Stimulated activated CD4-positive, alpha-beta T cell treated with anti-CD3 and anti-CD28 coated beads, Interleukin-4, amount 100 ng/mL, for 1 hour (primary cell): ENCODE measurements at regions not wholly inside any gene's neighbourhood (a gene's known extent, or its start where the extent isn't known, plus 50 kb on each side); places are given as distances from the start of the nearest gene placed in this dataset.
A peak's percentile ranks its signal among the peaks of the same experiment; 100 is the strongest.

ENCODE experiments used
- DNase-seq: peaks from one replicate; pipeline ENCODE4 v3.0.0-alpha.2; 2020

DNA sequence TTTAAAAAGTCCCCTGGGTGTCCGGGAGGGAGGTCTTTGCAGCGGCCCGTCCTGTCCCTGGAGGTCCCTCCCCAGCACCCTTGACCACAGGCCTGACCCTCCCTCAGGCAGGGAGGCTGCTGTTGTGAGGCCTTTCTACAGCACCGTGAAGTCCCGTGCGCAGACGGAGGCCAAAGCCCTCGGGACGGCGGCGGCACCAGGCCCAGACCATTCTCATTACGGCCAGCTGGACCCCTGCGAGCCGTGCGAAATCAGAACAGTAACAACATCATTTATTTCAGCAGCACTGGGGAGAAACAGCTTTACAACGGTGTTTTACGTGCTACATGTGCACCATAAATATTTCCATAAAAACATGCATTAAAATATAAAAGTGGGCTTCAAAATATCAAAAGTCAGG, 101.4 kb upstream of the ACTRT2 start:
- DNase-seq: no peak

DNA sequence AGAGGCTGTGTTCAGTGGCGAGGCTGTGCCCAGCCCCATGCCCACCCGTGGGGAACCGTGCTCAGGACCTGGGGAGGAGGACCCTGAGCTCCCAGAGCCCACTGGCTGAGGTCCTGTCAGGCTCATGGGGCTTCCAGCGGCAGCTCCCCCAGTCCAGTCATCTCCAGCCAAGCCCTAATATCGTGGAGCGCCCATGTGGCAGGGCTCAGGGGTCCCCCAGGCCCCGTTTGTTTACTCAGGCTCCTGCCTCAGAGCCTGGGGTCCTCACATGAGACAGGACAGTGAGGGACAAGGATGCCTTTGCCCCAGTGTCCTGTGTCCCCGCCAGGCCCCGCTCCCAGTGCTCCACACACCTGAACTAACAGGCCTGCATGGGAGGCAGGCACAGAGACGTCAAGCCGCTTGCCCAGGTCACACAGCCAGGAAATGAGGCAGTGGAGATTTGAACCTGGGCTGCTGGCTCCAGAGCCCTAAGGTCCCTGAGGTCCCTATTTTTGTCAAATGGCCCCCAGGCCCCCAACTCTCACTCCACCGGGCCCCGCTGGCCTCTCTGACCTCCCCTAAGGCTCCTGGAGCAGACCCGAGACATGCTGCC, 100.7 kb upstream of the ACTRT2 start:
- no peak for DNase-seq

DNA sequence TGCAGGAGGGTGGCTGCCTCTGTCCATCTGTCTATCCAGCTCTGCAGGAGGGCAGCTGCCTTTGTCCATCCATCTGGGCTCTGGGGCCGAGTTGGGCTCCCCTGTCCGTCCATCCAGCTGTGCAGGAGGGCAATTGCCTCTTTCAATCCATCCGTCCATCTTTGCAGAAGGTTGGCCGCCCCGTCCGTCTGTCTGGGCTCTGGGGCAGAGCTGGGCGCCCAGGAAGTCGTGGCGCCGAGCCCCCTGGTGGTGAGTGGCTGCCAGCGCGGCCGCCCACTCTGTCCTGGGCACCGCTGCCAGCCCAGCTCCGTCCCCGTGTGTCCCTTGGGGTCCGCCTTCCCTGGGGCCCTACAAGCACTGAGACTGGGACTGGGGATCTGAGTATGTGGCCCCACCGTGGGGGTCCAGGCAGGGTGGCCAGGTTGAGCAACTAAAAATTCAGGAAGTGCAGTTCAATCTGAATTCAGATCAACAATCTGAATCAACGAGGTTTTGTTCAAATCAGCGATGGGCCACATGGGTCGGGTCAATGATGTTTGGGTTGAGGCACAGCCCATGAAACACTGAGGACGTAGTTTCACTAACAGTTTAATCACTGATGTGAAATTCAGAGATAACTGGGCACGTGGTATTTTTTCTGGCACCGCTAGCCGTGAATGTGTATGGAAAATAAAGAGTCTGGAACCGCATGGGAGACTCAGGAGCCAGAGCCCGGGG, 99.1 kb upstream of the ACTRT2 start:
- peak; percentile 51 for DNase-seq

DNA sequence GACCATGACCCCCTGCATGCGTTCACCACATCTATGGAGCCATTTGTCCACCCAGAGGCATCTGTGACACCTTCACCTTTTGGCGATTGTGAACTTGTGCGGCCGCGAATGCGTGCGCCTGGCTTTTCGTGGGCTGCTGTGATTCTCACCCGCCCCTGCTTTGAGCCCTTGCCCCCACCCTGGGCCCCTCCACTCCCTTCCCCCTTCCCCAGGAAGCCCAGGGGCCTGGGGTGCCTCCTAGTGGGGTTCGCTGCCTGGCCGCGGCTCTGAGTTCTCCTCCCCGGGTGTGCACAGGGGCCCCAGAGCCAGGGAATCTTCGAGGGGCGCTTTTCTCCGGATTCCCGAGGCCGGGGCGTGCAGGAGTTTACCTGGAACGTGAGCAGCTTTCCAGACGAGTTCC, 97.9 kb upstream of the ACTRT2 start:
- DNase-seq: no peak

DNA sequence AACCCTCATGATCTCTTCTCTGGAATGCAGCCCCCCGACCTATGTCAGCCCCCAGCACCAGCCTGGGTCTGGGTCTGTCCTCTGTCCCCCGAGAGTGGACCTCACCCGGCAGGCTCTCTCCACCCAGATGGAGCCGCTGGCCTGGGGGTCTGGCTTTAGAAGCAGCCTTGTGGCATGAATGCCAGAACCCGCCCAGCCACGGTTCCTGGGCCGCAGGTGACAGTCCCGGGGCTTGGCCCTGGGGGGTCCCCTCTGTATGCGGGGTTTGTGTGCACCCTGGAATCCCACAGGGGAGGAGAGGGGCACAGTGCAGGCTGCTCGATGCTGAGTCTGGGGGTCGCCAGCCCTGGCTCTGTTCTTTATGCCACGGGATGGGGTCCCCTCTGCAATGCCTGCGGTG, 96.0 kb upstream of the ACTRT2 start:
- no peak for DNase-seq

DNA sequence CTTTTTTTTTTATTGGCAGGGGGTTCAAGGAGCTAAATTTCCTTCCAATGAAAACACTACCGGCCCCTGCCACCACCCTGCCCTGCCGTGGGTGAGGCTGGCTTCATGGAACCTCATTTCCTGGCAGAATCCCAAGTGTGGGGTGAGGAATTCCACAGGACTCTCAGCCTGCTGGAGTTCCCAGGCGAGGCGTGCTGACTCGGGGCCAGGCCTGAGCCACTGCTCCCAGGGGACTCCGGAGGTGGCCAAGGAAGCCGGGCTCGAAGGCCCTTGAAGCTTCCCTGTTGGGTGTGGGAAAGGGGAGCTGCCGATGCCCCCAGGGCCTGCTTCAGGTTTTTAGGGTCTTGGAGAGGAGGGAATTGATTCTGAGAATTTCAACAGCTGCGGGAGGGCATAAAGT, 95.3 kb upstream of the ACTRT2 start:
- DNase-seq: no peak

DNA sequence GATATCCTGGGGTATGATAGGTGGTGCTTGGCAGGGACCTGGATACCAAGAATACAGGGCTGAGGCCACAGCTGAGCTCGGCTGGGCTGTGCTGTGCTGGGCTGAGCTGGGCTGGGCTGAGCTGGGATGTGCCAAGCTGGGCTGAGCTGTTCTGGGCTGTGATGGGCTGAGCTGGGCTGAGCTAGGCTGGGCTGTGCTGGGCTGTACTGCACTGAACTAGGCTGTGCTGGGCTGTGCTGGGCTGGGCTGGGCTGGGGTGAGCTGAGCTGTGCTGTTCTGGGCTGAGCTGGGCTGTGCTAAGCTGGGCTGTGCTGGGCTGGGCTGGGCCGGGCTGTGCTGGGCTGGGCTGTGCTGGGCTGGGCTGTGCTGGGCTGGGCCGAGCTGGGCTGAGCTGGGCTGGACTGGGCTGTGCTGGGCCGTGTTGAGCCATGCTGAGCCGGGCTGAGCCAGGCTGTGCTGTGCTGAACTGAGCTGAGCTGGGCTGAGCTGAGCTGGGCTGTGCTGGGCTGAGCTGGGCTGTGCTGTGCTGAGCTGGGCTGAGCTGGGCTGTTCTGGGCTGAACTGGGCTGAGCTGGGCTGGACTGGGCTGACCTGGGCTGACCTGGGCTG, 94.7 kb upstream of the ACTRT2 start:
- DNase-seq: no peak

DNA sequence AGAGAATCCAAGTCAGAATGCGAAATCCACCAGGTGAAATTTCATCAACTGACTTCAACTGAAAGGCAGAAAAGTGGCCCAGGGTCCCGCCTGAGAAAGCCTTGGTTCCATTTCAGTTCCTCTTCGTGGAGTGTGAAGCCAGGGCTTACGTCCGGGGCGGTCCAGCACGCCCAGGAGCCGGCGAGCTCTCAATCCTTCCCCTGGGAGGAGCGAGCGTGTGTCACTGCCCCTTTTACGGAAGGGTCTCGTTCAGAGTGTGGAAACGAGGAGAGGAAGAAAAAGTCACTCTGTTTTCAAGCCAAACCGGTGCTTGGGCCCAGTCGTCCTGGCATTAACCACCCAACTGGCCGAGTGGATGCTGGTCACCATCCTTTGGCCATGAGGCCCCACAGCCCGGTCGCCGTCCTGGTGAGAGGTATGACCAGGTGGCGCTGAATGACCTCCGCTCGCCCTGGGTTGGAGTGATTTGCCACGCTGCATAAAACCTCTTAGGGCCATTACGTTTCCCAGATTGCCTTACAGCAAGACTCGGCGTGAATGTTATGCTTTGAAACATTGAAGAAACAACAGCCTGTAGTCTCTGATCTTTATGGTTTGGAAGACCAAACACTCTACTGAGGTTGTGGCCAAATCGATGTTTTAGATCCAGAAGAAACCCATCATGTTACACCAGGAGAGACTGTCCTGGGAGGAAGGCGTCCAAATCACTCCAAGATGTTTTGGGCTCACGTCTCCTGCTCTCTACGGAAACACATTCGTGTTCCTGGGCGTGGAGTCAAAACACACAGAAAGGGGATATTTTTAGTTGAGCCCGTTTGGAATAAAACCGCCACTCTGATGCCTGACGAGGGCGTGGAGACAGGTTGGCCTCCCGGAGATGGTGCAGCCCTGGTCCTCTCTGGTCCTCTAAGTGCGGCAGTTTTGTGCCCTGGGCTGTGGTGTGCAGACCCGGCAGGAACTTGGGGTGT, 93.6 kb upstream of the ACTRT2 start:
- DNase-seq: no peak

DNA sequence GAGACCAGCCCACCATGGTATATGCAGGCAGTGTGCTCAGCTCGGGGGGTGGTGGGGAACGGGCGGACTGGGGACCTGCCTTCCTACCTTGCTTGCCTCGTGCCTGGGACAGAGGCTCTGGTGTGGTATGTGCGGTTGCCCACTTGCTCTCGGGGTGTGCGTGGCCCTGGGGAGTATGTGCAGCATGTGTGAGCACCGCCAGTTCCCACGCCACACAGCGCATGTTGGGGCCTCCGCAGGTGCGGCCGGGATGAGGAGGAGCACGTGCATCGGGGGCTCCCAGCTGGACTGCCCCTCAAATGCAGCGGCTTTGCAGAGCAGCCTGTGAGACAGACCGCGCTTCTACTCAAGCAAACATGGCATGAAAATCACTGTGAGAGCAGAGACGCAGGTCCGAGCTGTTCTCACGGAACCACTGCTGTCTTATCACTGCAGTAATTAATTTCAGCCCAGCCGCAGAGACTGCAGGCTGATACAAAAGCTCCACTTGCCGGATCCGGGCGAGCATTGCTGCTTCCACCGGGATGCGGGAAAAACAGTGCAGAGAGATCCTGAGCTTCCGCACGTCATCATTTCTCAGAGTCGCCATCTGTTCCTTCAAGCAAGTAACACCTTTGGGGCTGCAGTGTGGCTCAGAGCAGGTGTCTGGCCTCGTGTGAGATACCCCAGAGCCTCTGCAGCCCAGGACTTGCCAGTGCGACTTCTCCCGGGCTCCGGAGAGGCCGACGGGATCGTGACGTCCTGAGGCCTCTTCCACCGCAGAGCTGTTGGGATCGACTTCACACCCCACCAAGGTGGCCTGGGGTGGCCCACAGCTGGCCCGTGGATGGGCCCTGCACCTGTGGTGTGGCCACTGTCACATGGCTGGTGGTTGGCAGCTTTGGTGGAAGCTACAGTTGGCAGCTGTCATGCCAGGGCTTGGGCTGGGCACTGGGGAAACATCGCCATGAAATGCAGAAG, 92.6 kb upstream of the ACTRT2 start:
- DNase-seq: no peak

DNA sequence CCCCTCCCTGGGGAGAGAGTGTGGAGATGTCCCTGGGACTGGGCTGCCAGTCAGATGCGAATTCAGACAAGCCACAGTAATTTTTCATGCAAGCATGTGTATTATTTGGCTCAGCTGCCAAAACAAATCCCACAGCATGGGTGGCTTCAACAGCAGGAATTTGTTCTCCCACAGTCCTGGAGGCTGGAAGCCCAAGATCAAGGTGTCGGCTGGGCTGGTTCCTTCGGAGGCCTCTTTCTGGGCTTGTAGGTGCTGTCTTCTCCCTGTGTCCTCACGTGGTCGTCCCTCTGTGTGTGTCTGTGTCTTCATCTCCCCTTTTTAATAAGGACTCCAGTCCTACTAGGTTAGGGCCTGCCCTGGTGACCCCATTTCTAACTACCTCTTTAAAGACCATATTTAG, 91.9 kb upstream of the ACTRT2 start:
- DNase-seq: no peak

DNA sequence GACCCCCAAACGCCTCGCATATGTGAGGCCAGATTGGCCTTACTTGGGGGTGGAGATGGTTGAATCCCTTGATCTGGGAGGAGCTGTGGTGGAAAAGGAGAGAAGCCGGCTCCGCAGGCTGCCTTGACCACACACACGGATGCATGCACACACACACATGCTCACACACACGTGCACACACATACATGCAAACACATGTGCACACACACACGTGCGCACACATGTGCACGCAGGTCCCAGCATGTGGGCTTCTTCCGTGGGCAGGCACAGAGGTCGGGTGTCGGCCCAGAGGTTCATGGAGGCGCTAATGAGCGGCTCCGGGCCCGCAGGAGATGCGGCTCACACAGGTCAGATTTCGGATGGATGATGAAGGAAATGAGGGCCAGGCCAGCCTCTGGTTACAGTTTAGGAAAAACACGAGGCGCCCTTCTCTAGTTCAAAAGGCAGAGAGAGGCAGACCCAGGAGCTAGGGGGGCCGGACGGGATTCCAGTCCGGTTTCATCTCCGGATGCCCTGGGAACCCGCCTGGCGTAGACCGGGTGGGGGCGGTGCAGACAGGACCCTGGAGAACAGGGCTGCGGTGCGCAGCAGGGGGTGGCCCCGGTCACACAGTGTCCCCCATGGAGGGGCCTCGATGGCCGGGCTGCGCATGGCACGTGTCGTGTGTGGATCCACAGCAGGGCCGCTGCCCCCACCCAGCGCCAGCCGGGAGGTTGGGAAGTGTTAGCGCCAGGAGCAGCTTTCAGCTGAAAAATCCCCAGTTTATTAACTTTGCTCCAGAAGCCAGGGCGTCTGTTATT, 91.1 kb upstream of the ACTRT2 start:
- DNase-seq: no peak

DNA sequence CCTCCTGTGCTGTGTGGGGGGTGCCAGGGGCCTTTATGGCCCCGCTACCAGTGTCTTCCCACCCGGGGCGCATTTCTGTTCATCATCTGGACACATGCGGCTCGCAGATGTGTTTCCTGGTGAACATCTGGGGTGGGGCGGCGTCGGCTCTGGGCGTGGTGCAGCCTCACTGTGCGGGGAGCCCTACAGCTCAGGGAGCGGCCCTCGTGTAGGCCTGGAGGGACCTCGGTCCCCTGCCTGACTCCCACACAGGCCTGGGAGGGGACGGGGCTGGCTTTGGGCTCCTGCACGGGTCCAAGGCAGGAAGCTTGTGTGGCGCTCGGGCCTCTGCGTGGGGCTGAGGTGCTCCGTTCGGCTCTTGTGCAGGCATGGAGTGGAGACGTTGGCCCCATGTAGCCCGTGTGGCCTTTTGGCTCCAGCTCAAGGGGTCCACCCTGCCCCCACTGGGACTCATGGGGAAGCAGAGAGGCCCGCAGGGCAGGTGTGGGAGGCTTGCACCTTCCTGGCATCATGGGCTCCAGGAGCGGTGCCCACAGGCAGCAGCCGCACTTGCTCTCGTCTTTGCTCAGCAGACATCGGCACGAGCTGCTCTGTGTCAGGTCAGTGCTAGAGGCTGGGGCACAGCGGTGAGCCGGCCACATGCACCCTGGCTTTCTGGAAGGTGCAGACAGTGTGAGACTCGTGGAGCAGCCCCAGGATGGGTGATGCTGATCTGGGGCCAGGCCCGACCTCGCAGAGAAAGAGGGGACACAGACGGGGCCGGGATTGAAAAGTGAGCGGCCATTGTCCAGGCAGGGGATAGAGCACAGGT, 90.1 kb upstream of the ACTRT2 start:
- DNase-seq: no peak

DNA sequence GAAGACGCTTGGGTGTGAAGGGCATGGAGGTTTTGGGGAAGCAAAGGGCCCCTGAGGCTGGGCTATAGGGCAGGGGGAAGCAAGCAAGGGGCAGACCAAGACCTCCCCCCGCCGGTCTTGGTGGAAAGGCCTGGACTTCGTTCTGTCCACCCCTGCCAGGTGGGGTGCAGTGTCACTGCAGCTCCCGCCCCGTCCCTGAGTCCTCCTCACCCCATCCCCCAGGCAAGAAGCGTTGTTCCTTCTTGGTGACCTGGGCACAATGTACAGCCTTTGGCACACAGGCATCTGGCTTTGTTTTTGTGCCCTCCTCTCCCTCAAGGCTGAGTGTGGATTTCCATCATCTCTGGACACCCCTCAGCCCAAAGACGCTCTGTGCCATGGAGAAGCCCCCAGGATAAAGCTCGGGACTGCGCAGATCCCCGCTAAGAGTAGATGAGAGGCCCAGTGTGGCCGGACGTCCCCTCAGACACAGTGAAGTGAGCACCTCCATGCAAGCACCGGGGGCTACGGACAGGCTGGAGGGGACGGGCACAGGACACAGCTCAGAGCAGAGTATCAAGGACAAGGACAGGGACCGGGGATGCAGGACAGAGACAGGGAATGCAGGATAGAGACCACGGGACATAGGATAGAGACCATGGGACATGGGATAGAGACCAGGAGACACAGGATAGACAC, 89.4 kb upstream of the ACTRT2 start:
- DNase-seq: no peak

DNA sequence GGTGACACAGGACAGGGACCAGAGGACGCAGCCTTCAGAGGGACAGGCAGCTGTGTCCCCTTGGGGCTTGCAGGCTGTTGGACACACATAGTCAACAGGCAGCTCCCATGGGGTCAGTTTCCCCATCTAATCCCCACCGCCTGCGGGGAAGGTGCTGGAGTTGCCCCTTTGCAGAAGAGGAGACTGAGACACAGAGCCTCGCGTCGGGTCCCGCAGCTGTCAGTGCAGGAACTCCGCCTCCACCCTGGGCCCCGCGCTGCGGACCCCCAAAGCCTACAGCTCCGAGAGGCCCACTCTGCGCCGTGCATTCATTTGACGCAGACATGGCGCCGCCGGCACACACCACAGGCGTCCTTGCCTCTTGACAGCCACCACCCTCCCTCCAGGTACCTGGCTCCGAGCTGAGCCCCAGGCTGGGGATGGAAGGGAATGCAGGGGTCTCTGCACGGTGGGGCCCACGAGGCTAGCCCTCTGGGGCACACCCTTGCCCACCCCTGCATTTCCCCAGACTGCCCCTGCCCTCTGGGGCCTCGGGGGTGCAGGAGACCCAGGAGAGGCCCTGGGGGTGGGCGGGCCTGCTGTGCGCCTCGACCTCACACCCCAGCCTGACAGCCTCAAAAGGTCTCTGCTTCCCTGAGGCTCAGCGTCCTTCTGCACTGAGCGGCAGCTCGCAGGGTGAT, 88.5 kb upstream of the ACTRT2 start:
- DNase-seq: no peak

DNA sequence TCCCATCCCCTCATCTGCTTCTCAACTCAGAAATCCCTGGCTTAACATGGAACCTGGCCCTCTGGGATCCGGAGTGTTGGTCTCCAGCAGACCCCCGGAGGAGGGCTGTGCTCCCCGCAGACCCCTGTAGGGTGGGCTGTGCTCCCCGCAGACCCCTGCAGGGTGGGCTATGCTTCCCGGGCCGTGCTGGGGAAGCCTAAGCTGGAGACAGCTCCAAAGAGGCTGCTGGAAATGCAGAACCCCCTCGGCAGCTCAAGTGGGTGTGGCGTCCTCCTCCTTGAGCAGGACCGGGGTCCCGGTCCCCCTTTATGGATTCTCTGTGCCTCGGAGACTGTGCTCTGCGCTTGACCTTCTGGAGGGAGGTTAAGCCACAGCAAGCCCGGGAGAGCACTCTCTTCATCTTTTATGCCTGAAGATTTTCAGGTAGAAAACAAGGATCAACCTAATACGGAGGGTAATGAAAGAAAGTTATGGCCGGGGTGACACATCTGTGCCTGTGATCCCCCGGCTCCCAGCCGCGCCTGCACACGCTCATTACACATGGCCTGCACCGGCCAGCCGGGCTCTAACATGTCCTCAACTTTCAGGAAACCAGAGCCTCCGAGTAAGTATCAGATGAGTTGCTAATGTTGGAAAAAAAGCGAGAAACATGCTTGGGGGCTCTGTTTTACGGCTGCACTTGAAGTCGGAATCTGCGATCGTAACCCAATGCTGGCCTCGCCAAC, 87.7 kb upstream of the ACTRT2 start:
- no peak for DNase-seq

DNA sequence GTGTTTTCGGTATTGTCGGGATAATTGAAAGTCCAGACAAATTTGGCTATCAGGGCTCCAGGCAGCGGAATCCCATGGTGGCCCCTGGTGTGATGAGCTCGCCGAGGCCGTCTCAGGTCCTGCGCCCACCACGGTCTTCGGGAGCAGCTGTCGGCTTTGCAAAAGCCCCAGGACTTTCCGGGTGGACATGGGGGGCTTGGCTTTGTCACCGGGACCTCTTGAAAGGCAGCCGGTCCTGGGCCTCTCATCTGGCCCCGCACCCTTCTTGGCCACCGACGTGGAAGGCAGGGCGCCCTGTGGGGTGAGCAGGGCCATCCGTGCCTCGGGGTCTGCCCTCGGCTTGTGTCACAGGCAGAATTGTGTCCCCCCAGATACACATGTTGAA, 87.1 kb upstream of the ACTRT2 start:
- DNase-seq: no peak

DNA sequence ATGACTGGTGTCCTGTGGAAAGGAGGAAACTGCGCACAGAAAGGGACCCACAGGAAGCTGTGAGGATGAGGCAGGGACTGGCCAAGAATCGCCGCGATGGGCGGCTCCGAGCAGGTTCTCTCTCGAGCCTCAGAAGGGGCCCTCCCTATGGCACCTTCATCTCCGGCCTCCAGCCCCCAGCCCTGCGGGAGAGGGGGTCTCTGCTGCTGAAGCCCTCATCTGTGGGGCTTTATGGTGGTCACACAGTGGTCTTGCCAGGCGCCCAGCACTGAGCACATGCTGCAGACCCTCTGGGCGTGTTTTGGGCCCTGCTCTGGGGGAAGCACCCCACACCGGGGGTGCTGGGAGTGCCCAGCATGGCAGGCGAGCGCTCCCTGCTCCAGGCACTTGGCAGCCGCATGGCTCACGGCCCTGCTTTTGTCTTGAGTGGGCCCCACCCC, 86.6 kb upstream of the ACTRT2 start:
- DNase-seq: no peak

DNA sequence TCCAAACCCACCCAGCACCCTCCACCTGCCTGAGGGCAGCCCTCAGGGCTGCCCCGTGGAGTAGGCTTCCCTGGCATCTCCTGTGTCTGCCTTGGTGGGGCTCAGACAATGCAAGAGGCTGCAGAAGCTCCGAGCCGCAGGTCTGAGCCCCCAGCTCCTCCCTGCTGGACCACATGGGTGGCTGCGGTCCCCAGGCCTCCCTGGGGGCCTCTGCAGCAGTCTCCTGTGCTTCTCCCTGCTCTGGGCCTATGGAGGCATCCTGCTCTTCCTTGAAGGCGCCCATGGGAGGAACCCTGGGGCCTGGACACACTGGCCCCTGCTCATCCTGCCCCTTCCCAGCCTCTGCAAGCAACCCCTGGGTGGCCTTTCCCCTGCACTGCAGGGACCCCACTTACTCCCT, 86.1 kb upstream of the ACTRT2 start:
- DNase-seq: no peak
